A549 (cell line): ENCODE measurements at regions not wholly inside any gene's neighbourhood (a gene's known extent, or its start where the extent isn't known, plus 50 kb on each side); places are given as distances from the start of the nearest gene placed in this dataset.

ENCODE experiments used
- CBX8 ChIP-seq: fragments of 200-600 bp; sonication (generic); IDR thresholded peaks from 2 replicates; pipeline ENCODE4 v1.6.1; 2016
- CTCF ChIP-seq: fragments of >200 bp; sonication (Bioruptor Twin); formaldehyde crosslinking; IDR thresholded peaks from 3 replicates; pipeline ENCODE4 v1.5.1; 2016
- MYC ChIP-seq: IDR thresholded peaks from 2 replicates; pipeline ENCODE4 v1.6.1; 2012; ENCODE audit warnings: mild to moderate bottlenecking, inconsistent platforms, low read length, improper control_type of control experiment, borderline replicate concordance

GRCh38 chr5:154118385-154118784 is 72.1 kb upstream of the GALNT10 start:
- no peak for TF ChIP-seq MYC
- no peak for TF ChIP-seq CBX8
- no peak for TF ChIP-seq CTCF
